H9 (cell line): ENCODE measurements at regions not wholly inside any gene's neighbourhood (a gene's known extent, or its start where the extent isn't known, plus 50 kb on each side); places are given as distances from the start of the nearest gene placed in this dataset.

Source experiments
- DNase-seq: peaks from one replicate; pipeline ENCODE4 v3.0.0-alpha.2; 2017
- H2AFZ ChIP-seq: one replicate; pipeline ENCODE4 v1.6.1; 2013; ENCODE audit warnings: mild to moderate bottlenecking, low read length, control low read depth, moderate library complexity
- H2AK5ac ChIP-seq: 2 replicates; pipeline ENCODE4 v1.6.1; 2013; ENCODE audit warnings: low read length, control low read depth, mixed read lengths; ENCODE audit not compliant: insufficient read length
- H2BK120ac ChIP-seq: one replicate; pipeline ENCODE4 v1.6.1; 2013; ENCODE audit warnings: low read depth, mild to moderate bottlenecking, low read length, control low read depth, inconsistent platforms; ENCODE audit not compliant: poor library complexity, severe bottlenecking
- H2BK12ac ChIP-seq: 2 replicates; pipeline ENCODE4 v1.6.1; 2013; ENCODE audit warnings: low read length, control low read depth, mixed read lengths, low read depth; ENCODE audit not compliant: insufficient read length
- H2BK15ac ChIP-seq: 2 replicates; pipeline ENCODE4 v1.6.1; 2013; ENCODE audit warnings: low read depth, low read length, control low read depth
- H2BK20ac ChIP-seq: one replicate; pipeline ENCODE4 v1.6.1; 2013; ENCODE audit warnings: low read depth, mild to moderate bottlenecking, low read length, control low read depth, inconsistent platforms; ENCODE audit not compliant: poor library complexity, severe bottlenecking
- H2BK5ac ChIP-seq: 2 replicates; pipeline ENCODE4 v1.6.1; 2013; ENCODE audit warnings: low read length, control low read depth, mixed read lengths; ENCODE audit not compliant: insufficient read length
- H3K14ac ChIP-seq: 2 replicates; pipeline ENCODE4 v1.6.1; 2013; ENCODE audit warnings: low read length, control low read depth; ENCODE audit not compliant: insufficient read depth
- H3K18ac ChIP-seq: 2 replicates; pipeline ENCODE4 v1.6.1; 2013; ENCODE audit warnings: low read depth, mild to moderate bottlenecking, mixed read lengths, low read length, control low read depth; ENCODE audit not compliant: insufficient read length
- H3K23ac ChIP-seq: 2 replicates; pipeline ENCODE4 v1.6.1; 2013; ENCODE audit warnings: low read length, control low read depth, mixed read lengths, low read depth; ENCODE audit not compliant: insufficient read length
- H3K23me2 ChIP-seq: 2 replicates; pipeline ENCODE4 v1.6.1; 2013; ENCODE audit warnings: low read depth, mild to moderate bottlenecking, mixed read lengths, low read length, control low read depth; ENCODE audit not compliant: insufficient read length, poor library complexity, severe bottlenecking
- H3K27ac ChIP-seq: 2 replicates; pipeline ENCODE4 v1.5.1; 2013; ENCODE audit warnings: low read length, control low read depth, mixed read lengths, low read depth; ENCODE audit not compliant: insufficient read length
- H3K27me3 ChIP-seq: 2 replicates; pipeline ENCODE4 v1.6.1; 2013; ENCODE audit warnings: low read length, control low read depth, inconsistent platforms; ENCODE audit not compliant: insufficient read depth
- H3K4ac ChIP-seq: 2 replicates; pipeline ENCODE4 v1.6.1; 2013; ENCODE audit warnings: low read depth, mild to moderate bottlenecking, control low read depth, inconsistent platforms, low read length, moderate library complexity
- H3K4me1 ChIP-seq: 2 replicates; pipeline ENCODE4 v1.6.1; 2013; ENCODE audit warnings: low read length, control low read depth, inconsistent platforms; ENCODE audit not compliant: insufficient read depth
- H3K4me2 ChIP-seq: 2 replicates; pipeline ENCODE4 v1.6.1; 2013; ENCODE audit warnings: low read length, control low read depth, mixed read lengths; ENCODE audit not compliant: insufficient read length, insufficient read depth
- H3K56ac ChIP-seq: 2 replicates; pipeline ENCODE4 v1.6.1; 2013; ENCODE audit warnings: low read depth, mild to moderate bottlenecking, mixed read lengths, low read length, control low read depth; ENCODE audit not compliant: insufficient read length
- H3K79me1 ChIP-seq: 2 replicates; pipeline ENCODE4 v1.6.1; 2013; ENCODE audit warnings: low read depth, mild to moderate bottlenecking, moderate library complexity, low read length, control low read depth, inconsistent platforms; ENCODE audit not compliant: insufficient read depth, poor library complexity, severe bottlenecking
- H3K79me2 ChIP-seq: 2 replicates; pipeline ENCODE4 v1.6.1; 2013; ENCODE audit warnings: low read length, control low read depth, inconsistent platforms; ENCODE audit not compliant: insufficient read depth
- H3K9ac ChIP-seq: 2 replicates; pipeline ENCODE4 v1.6.1; 2013; ENCODE audit warnings: low read length, control low read depth, mixed read lengths; ENCODE audit not compliant: insufficient read length; ENCODE audit errors: extremely low read depth
- H3K9me3 ChIP-seq: one replicate; pipeline ENCODE4 v1.6.1; 2013; ENCODE audit warnings: low read depth, low read length, inconsistent platforms; ENCODE audit not compliant: control insufficient read depth
- H3T11ph ChIP-seq: one replicate; pipeline ENCODE4 v1.6.1; 2013; ENCODE audit warnings: mild to moderate bottlenecking, low read length, control low read depth, inconsistent platforms
- H4K20me1 ChIP-seq: one replicate; pipeline ENCODE4 v1.6.1; 2013; ENCODE audit not compliant: control insufficient read depth, insufficient read length, insufficient read depth
- H4K5ac ChIP-seq: 2 replicates; pipeline ENCODE4 v1.6.1; 2013; ENCODE audit warnings: low read depth, mild to moderate bottlenecking, mixed read lengths, low read length, control low read depth; ENCODE audit not compliant: insufficient read length
- H4K8ac ChIP-seq: replicated peaks from 2 replicates; pipeline ENCODE4 v1.6.1; 2013; ENCODE audit warnings: low read length, control low read depth, mixed read lengths, low read depth; ENCODE audit not compliant: insufficient read length
- H4K91ac ChIP-seq: 2 replicates; pipeline ENCODE4 v1.6.1; 2013; ENCODE audit warnings: low read depth, mild to moderate bottlenecking, moderate library complexity, mixed read lengths, low read length, control low read depth; ENCODE audit not compliant: insufficient read length
- H3K27ac Mint-ChIP-seq, 3 experiments: 2 replicates in 2 of 3; 3 replicates in 1 of 3; pipeline ENCODE4 v1.8.0; 2020 to 2021; ENCODE audit warnings: mixed read lengths in 3 of 3, mild to moderate bottlenecking in 1 of 3, moderate library complexity in 1 of 3
- H3K27me3 Mint-ChIP-seq: 2 replicates; pipeline ENCODE4 v1.8.0; 2021; ENCODE audit warnings: low read depth, mild to moderate bottlenecking, moderate library complexity, mixed read lengths
- H3K36me3 Mint-ChIP-seq, 3 experiments: 2 replicates in 2 of 3; 3 replicates in 1 of 3; pipeline ENCODE4 v1.8.0; 2020 to 2021; ENCODE audit warnings: low read depth in 3 of 3, mixed read lengths in 3 of 3; ENCODE audit not compliant: insufficient read depth in 1 of 3
- H3K4me1 Mint-ChIP-seq, 2 experiments: 2 replicates each; pipeline ENCODE4 v1.8.0; 2020; ENCODE audit warnings: mixed read lengths in 2 of 2
- H3K4me3 Mint-ChIP-seq, 2 experiments: 2 replicates in 1 of 2; 3 replicates in 1 of 2; pipeline ENCODE4 v1.8.0; 2020 to 2021; ENCODE audit warnings: mild to moderate bottlenecking in 2 of 2, mixed read lengths in 2 of 2, moderate library complexity in 1 of 2
- H3K9me3 Mint-ChIP-seq, 2 experiments: 2 replicates in 1 of 2; 3 replicates in 1 of 2; pipeline ENCODE4 v1.8.0; 2020; ENCODE audit warnings: mild to moderate bottlenecking in 2 of 2, mixed read lengths in 2 of 2, moderate library complexity in 1 of 2
- WGBS: extraction: QIAGEN DNeasy Blood & Tissue Kit; methylation state at CpG from one replicate; pipeline ENCODE4 v1.1.7; 2013; ENCODE audit warnings: missing lambda C conversion rate, low lambda C conversion rate, mixed read lengths; ENCODE audit not compliant: insufficient read length; ENCODE audit errors: extremely low coverage; 5-methylcytosine and 5-hydroxymethylcytosine counted together
- TF ChIP-seq, protein P1 (sequence below): fragments of 200-600 bp; sonication (generic); conservative IDR thresholded peaks from 3 replicates; pipeline ENCODE4 v1.8.0; 2021; ENCODE audit warnings: antibody characterized with exemption, mild to moderate bottlenecking

DNA sequence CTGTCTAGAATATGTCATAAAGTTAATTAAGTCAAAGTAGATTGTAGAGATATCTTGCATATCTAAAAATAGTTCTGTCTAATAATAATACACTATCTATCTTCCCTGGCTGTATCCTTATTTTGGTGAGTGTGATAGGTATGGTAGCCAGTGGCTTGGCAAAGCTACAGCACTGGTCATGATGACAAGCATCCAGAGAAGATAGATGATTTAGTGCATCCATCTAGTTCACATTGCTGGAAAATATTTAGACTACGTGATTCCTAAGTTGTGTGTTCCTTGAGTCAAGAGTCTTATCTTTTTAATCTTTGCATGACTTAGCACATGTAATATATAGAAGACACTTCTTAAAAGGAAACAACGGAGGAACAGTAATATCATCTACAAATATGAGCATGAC lies 711.2 kb upstream of the KCND2 start:
- no peak overlapping the region for H4K5ac ChIP-seq
- H3K9ac ChIP-seq = no peak overlapping the region
- Mint-ChIP-seq H3K27me3 (no peaks in the 10 kb centered on the region), H3K36me3 (no peaks in the 10 kb centered on the region), H3K4me3 (no peak overlapping the region), H3K9me3 (peaks cover 0 to 3% of the 10 kb centered on the region in 2 experiments; a peak in 1 of 5 replicates), H3K27ac (no peak overlapping the region), H3K4me1 (no peaks in the 10 kb centered on the region)
- no peak overlapping the region for H3K56ac ChIP-seq
- no peak overlapping the region for H2AFZ ChIP-seq
- DNase-seq = no peak
- no peaks in the 10 kb centered on the region for H3K79me1 ChIP-seq
- H3K27me3 ChIP-seq = no peaks in the 10 kb centered on the region
- H2AK5ac ChIP-seq = no peak overlapping the region
- H3K79me2 ChIP-seq = no peaks in the 10 kb centered on the region
- H2BK120ac ChIP-seq = no peak overlapping the region
- no peak overlapping the region for H3K27ac ChIP-seq
- no peaks in the 10 kb centered on the region for H4K20me1 ChIP-seq
- no peak overlapping the region for H4K91ac ChIP-seq
- no peak overlapping the region for H2BK5ac ChIP-seq
- H3K23ac ChIP-seq = no peak overlapping the region
- H2BK12ac ChIP-seq = no peak overlapping the region
- no peaks in the 10 kb centered on the region for H3K9me3 ChIP-seq
- H3K4ac ChIP-seq = no peak overlapping the region
- H3K18ac ChIP-seq = no peak overlapping the region
- H3K14ac ChIP-seq = no peak overlapping the region
- no peak overlapping the region for H2BK15ac ChIP-seq
- H3T11ph ChIP-seq = no peak overlapping the region
- TF ChIP-seq, protein P1, sequence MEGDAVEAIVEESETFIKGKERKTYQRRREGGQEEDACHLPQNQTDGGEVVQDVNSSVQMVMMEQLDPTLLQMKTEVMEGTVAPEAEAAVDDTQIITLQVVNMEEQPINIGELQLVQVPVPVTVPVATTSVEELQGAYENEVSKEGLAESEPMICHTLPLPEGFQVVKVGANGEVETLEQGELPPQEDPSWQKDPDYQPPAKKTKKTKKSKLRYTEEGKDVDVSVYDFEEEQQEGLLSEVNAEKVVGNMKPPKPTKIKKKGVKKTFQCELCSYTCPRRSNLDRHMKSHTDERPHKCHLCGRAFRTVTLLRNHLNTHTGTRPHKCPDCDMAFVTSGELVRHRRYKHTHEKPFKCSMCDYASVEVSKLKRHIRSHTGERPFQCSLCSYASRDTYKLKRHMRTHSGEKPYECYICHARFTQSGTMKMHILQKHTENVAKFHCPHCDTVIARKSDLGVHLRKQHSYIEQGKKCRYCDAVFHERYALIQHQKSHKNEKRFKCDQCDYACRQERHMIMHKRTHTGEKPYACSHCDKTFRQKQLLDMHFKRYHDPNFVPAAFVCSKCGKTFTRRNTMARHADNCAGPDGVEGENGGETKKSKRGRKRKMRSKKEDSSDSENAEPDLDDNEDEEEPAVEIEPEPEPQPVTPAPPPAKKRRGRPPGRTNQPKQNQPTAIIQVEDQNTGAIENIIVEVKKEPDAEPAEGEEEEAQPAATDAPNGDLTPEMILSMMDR = no peak
- H3K4me1 ChIP-seq = no peaks in the 10 kb centered on the region; the same call in 1 of the 2 replicates
- H4K8ac ChIP-seq = no peak overlapping the region
- H2BK20ac ChIP-seq = no peak overlapping the region
- H3K23me2 ChIP-seq = no peaks in the 10 kb centered on the region
- H3K4me2 ChIP-seq = no peak overlapping the region
- WGBS = no CpG with 5 or more reads among the region's 2 CpGs
